GM23248 (cell line): ENCODE measurements at regions not wholly inside any gene's neighbourhood (a gene's known extent, or its start where the extent isn't known, plus 50 kb on each side); places are given as distances from the start of the nearest gene placed in this dataset.

ENCODE experiments used
- EZH2 ChIP-seq: fragments of 200-600 bp; sonication (generic); IDR thresholded peaks from 2 replicates; pipeline ENCODE4 v1.6.1; 2018; ENCODE audit warnings: antibody characterized with exemption, mild to moderate bottlenecking; ENCODE audit not compliant: insufficient read depth, poor library complexity, severe bottlenecking
- EZH2phosphoT487 ChIP-seq: fragments of 200-600 bp; sonication (generic); IDR thresholded peaks from 2 replicates; pipeline ENCODE4 v1.6.1; 2018; ENCODE audit warnings: antibody characterized with exemption, moderate library complexity, mild to moderate bottlenecking, low read depth; ENCODE audit not compliant: insufficient read depth

DNA sequence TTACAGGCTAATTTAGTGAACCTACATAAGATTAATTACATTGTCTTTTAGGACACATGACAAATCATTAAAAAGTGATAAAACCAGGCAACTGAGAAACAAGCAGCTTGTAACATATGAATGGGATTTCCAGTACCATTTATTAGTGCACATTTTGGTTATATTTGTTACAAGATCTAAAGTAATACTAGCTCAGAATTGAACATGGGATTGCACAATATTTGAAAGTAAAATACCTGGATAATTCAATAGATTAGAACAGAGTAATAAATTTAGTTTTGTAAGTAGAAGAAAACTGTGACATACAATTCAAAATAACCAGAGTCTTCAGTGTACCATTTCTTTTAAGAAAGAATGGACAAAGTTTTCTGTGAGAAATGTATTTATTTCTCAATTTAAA, 1400.7 kb upstream of the ACVR2A start:
- TF ChIP-seq EZH2phosphoT487 (no peak), EZH2 (no peak)
